Fibroblast of lung (primary cell): ENCODE measurements at regions not wholly inside any gene's neighbourhood (a gene's known extent, or its start where the extent isn't known, plus 50 kb on each side); places are given as distances from the start of the nearest gene placed in this dataset.

Source experiments
- DNase-seq, 2 donors: peaks; one replicate each; pipeline versions ENCODE4 v3.0.0 to v3.0.0-alpha.2; 2010; ENCODE audit warnings: low read depth in 2 of 2
- H2AFZ ChIP-seq: 2 replicates; pipeline ENCODE4 v1.5.1; 2012; ENCODE audit warnings: low read length, control low read depth, inconsistent platforms
- H3K27ac ChIP-seq: 2 replicates; pipeline ENCODE4 v1.5.1; 2011; ENCODE audit warnings: low read length, control low read depth; ENCODE audit not compliant: insufficient read depth
- H3K27me3 ChIP-seq: 2 replicates; pipeline ENCODE4 v1.5.1; 2011; ENCODE audit warnings: mild to moderate bottlenecking, low read length; ENCODE audit not compliant: control insufficient read depth, insufficient read depth
- H3K36me3 ChIP-seq: 2 replicates; pipeline ENCODE4 v1.5.1; 2011; ENCODE audit warnings: low read length; ENCODE audit not compliant: control insufficient read depth, insufficient read depth
- H3K4me1 ChIP-seq: 2 replicates; pipeline ENCODE4 v1.5.1; 2011; ENCODE audit warnings: low read length; ENCODE audit not compliant: control insufficient read depth, insufficient read depth; ENCODE audit errors: extremely low read depth
- H3K4me2 ChIP-seq: 2 replicates; pipeline ENCODE4 v1.5.1; 2011; ENCODE audit warnings: low read length, control low read depth; ENCODE audit not compliant: insufficient read depth; ENCODE audit errors: extremely low read depth
- H3K4me3 ChIP-seq, 4 experiments: fragments of 200-600 bp in 1 of 4; sonication (generic) in 1 of 4; replicated peaks in 1 of 4; 2 replicates each; pipeline ENCODE4 v1.5.1; 2011 to 2016; ENCODE audit warnings: low read length in 4 of 4, low read depth in 3 of 4, mild to moderate bottlenecking in 3 of 4, control low read depth in 2 of 4, inconsistent platforms in 1 of 4, mixed read lengths in 1 of 4; ENCODE audit not compliant: insufficient read depth in 1 of 4; ENCODE audit errors: control extremely low read depth in 1 of 4
- H3K79me2 ChIP-seq: 2 replicates; pipeline ENCODE4 v1.5.1; 2012; ENCODE audit warnings: mild to moderate bottlenecking, low read length, inconsistent platforms; ENCODE audit not compliant: control insufficient read depth, insufficient read depth
- H3K9ac ChIP-seq: 2 replicates; pipeline ENCODE4 v1.5.1; 2011; ENCODE audit warnings: mild to moderate bottlenecking, low read length, control low read depth; ENCODE audit not compliant: insufficient read depth
- H3K9me3 ChIP-seq: 2 replicates; pipeline ENCODE4 v1.5.1; 2012; ENCODE audit warnings: low read depth, low read length; ENCODE audit not compliant: control insufficient read depth, insufficient read depth
- H4K20me1 ChIP-seq: 2 replicates; pipeline ENCODE4 v1.5.1; 2011; ENCODE audit warnings: low read length; ENCODE audit not compliant: control insufficient read depth, insufficient read depth; ENCODE audit errors: extremely low read depth
- CTCF ChIP-seq, 2 donors: IDR thresholded peaks in 1 of 2; conservative IDR thresholded peaks in 1 of 2; 1 replicate in 1 of 2; 2 replicates in 1 of 2; pipeline ENCODE4 v1.5.1; 2011 to 2012; ENCODE audit warnings: low read length in 2 of 2, control low read depth in 1 of 2, inconsistent platforms in 1 of 2, low read depth in 1 of 2, mild to moderate bottlenecking in 1 of 2
- EZH2 ChIP-seq: IDR thresholded peaks from 2 replicates; pipeline ENCODE4 v1.5.1; 2012; ENCODE audit warnings: low read length, control low read depth, mild to moderate bottlenecking; ENCODE audit errors: missing control alignments

GRCh38 chr2:16362611-16363010 is 303.0 kb downstream of the CYRIA start:
- Histone ChIP-seq H4K20me1 (no peaks in the 10 kb centered on the region), H3K9ac (no peak overlapping the region), H3K36me3 (no peaks in the 10 kb centered on the region), H3K27me3 (no peaks in the 10 kb centered on the region), H3K4me1 (no peaks in the 10 kb centered on the region), H3K79me2 (no peaks in the 10 kb centered on the region), H3K4me2 (no peak overlapping the region), H2AFZ (no peak overlapping the region), H3K4me3 (no peak overlapping the region), H3K9me3 (no peaks in the 10 kb centered on the region), H3K27ac (no peak overlapping the region)
- TF ChIP-seq EZH2: no peak
- no peak for TF ChIP-seq CTCF (conservative IDR thresholded peaks at IDR 0.05 in 1 of 2, IDR thresholded peaks at IDR 0.05 in 1 of 2; ENCODE audit: low read depth in 1 of 2, low read length in 2 of 2)
- no peak for DNase-seq

- H2AFZ ChIP-seq: no peak overlapping the region
- no peak for DNase-seq
- no peaks in the 10 kb centered on the region for H4K20me1 ChIP-seq
- TF ChIP-seq CTCF (conservative IDR thresholded peaks at IDR 0.05 in 1 of 2, IDR thresholded peaks at IDR 0.05 in 1 of 2; ENCODE audit: low read depth in 1 of 2, low read length in 2 of 2): no peak
- TF ChIP-seq EZH2: no peak
- H3K36me3 ChIP-seq: no peaks in the 10 kb centered on the region
- no peaks in the 10 kb centered on the region for H3K4me1 ChIP-seq
- no peak overlapping the region for H3K27ac ChIP-seq
- H3K9ac ChIP-seq: no peak overlapping the region
- H3K27me3 ChIP-seq: no peaks in the 10 kb centered on the region
- no peak overlapping the region for H3K4me3 ChIP-seq
- H3K79me2 ChIP-seq: no peaks in the 10 kb centered on the region
- H3K9me3 ChIP-seq: no peaks in the 10 kb centered on the region
- H3K4me2 ChIP-seq: no peak overlapping the region
Measured at GRCh38 chr2:16361261-16361995, 304.2 kb downstream of the CYRIA start.

- no peak overlapping the region for H3K27ac ChIP-seq
- no peak overlapping the region for H3K4me3 ChIP-seq
- H3K27me3 ChIP-seq: no peaks in the 10 kb centered on the region
- no peaks in the 10 kb centered on the region for H3K9me3 ChIP-seq
- H3K36me3 ChIP-seq: no peaks in the 10 kb centered on the region
- no peak for DNase-seq
- no peak overlapping the region for H3K9ac ChIP-seq
- H3K4me2 ChIP-seq: no peak overlapping the region
- no peaks in the 10 kb centered on the region for H3K79me2 ChIP-seq
- TF ChIP-seq EZH2 (no peak), CTCF (conservative IDR thresholded peaks at IDR 0.05 in 1 of 2, IDR thresholded peaks at IDR 0.05 in 1 of 2; ENCODE audit: low read depth in 1 of 2, low read length in 2 of 2) (no peak)
- H3K4me1 ChIP-seq: no peaks in the 10 kb centered on the region
- H2AFZ ChIP-seq: no peak overlapping the region
- no peaks in the 10 kb centered on the region for H4K20me1 ChIP-seq
Measured at GRCh38 chr2:16359961-16360360, 305.7 kb downstream of the CYRIA start.
